HepG2 (cell line): ENCODE measurements at regions not wholly inside any gene's neighbourhood (a gene's known extent, or its start where the extent isn't known, plus 50 kb on each side); places are given as distances from the start of the nearest gene placed in this dataset.

Experiments used
- ATAC-seq: fragments of 200-7000 bp; cut with Tn5 transposase; 3 replicates; pipeline ENCODE4 v1.9.1; 2020; ENCODE audit warnings: mild to moderate bottlenecking, moderate library complexity
- BruUV-seq: library from RNA; stranded (reverse); fragments of 400-500 nt; replicated peaks from 2 replicates; lab custom pipeline; 2021; lab: Mats Ljungman, UMichigan
- CTCF ChIA-PET: fragments of 300-600 bp; formaldehyde crosslinking; extraction: SDS; loops from one replicate; lab custom pipeline; 2021; ENCODE audit warnings: low total read pairs, inconsistent platforms, low intra/inter-chr PET ratio; lab: Yijun Ruan, JAX
- POLR2A ChIA-PET: fragments of 350-600 bp; sonication (Branson Sonifier 250); formaldehyde crosslinking; loops from one replicate; lab custom pipeline; 2020; ENCODE audit warnings: antibody characterized with exemption, inconsistent platforms; lab: Yijun Ruan, JAX
- DNase-seq: peaks from one replicate; pipeline ENCODE4 v3.0.0-alpha.2; 2015; ENCODE audit warnings: low spot score
- FAIRE-seq: peaks from 3 replicates; lab custom pipeline; 2011; peaks lifted over from hg19 to GRCh38; lab: Jason Lieb, UNC
- H2AFZ ChIP-seq: one replicate; pipeline ENCODE4 v1.6.1; 2011; ENCODE audit warnings: low read length, inconsistent platforms
- H3K27ac ChIP-seq: fragments of 300-600 bp; 3 replicates; pipeline ENCODE4 v1.8.0; 2011; ENCODE audit warnings: mixed run types, mild to moderate bottlenecking, mixed read lengths, low read length, inconsistent platforms; ENCODE audit not compliant: insufficient read depth; ENCODE audit errors: extremely low read length
- H3K27me3 ChIP-seq, 2 experiments: fragments of 200-600 bp in 1 of 2; 2 replicates in 1 of 2; 3 replicates in 1 of 2; pipeline versions ENCODE4 v1.6.0 to v1.8.0; 2011; ENCODE audit warnings: low read length in 2 of 2, mild to moderate bottlenecking in 2 of 2, moderate library complexity in 2 of 2, inconsistent platforms in 1 of 2; ENCODE audit not compliant: insufficient read depth in 2 of 2, control insufficient read depth in 1 of 2
- H3K36me3 ChIP-seq, 2 experiments: fragments of 200-600 bp in 1 of 2; replicated peaks in 1 of 2; 2 replicates in 1 of 2; 3 replicates in 1 of 2; pipeline versions ENCODE4 v1.5.1 to v1.8.0; 2011; ENCODE audit warnings: low read length in 2 of 2, inconsistent platforms in 1 of 2; ENCODE audit not compliant: insufficient read depth in 2 of 2, control insufficient read depth in 1 of 2
- H3K4me1 ChIP-seq: 2 replicates; pipeline ENCODE4 v1.5.1; 2012; ENCODE audit warnings: low read length, inconsistent platforms; ENCODE audit not compliant: insufficient read depth
- H3K4me2 ChIP-seq: 2 replicates; pipeline ENCODE4 v1.6.0; 2011; ENCODE audit warnings: low read depth, low read length, inconsistent platforms
- H3K4me3 ChIP-seq, 3 experiments: fragments of 200-600 bp in 1 of 3; sonication (generic), shearing (Covaris generic) in 1 of 3; replicated peaks in 1 of 3; 2 replicates each; pipeline ENCODE4 v1.5.1; 2011 to 2016; ENCODE audit warnings: low read length in 3 of 3, inconsistent platforms in 2 of 3, low read depth in 2 of 3, mild to moderate bottlenecking in 2 of 3, control low read depth in 1 of 3, mixed read lengths in 1 of 3; ENCODE audit not compliant: insufficient read depth in 1 of 3
- H3K79me2 ChIP-seq: one replicate; pipeline ENCODE4 v1.6.1; 2011; ENCODE audit warnings: low read length, inconsistent platforms; ENCODE audit not compliant: insufficient read depth
- H3K9ac ChIP-seq: 2 replicates; pipeline ENCODE4 v1.6.0; 2011; ENCODE audit warnings: mild to moderate bottlenecking, low read depth, low read length, inconsistent platforms; ENCODE audit not compliant: insufficient read depth
- H3K9me3 ChIP-seq: 2 replicates; pipeline ENCODE4 v1.5.1; 2012; ENCODE audit warnings: mild to moderate bottlenecking, low read length
- H4K20me1 ChIP-seq: 2 replicates; pipeline ENCODE4 v1.6.0; 2011; ENCODE audit warnings: inconsistent platforms, mild to moderate bottlenecking, low read length, moderate library complexity; ENCODE audit not compliant: insufficient read depth
- CTCF ChIP-seq: sonication (generic); formaldehyde crosslinking; IDR thresholded peaks from 2 replicates; pipeline ENCODE4 v1.5.0; 2020; ENCODE audit warnings: mild to moderate bottlenecking, missing genetic modification reagents, moderate library complexity
- MAFK ChIP-seq, 2 experiments: IDR thresholded peaks in 1 of 2; conservative IDR thresholded peaks in 1 of 2; 2 replicates each; pipeline ENCODE4 v1.6.1; 2011; ENCODE audit warnings: improper control_type of control experiment in 2 of 2, low read length in 2 of 2
- MNT ChIP-seq: fragments of 450-650 bp; IDR thresholded peaks from 2 replicates; pipeline ENCODE4 v1.6.1; 2016
- ZSCAN25 ChIP-seq: sonication (generic); formaldehyde crosslinking; IDR thresholded peaks from 2 replicates; pipeline ENCODE4 v1.8.0; 2022; ENCODE audit warnings: mild to moderate bottlenecking, missing genetic modification reagents
- WGBS: methylation state at CpG from one replicate; pipeline ENCODE4 v1.1.6; 2017; ENCODE audit warnings: low lambda C conversion rate; 5-methylcytosine and 5-hydroxymethylcytosine counted together
- in situ Hi-C: cut with HindIII; loops from 2 replicates; pipeline ENCODE4 v1.10.0; 2017; ENCODE audit warnings: low pct_unique_long_range_greater_than_20kb; ENCODE audit not compliant: extremely low pct_ligation_motif_present
- intact Hi-C: fragments of 100-400 bp; cut with micrococcal nuclease; formaldehyde crosslinking; loops from one replicate; pipeline ENCODE4 v1.10.0; 2022; ENCODE audit not compliant: unreplicated experiment

DNA sequence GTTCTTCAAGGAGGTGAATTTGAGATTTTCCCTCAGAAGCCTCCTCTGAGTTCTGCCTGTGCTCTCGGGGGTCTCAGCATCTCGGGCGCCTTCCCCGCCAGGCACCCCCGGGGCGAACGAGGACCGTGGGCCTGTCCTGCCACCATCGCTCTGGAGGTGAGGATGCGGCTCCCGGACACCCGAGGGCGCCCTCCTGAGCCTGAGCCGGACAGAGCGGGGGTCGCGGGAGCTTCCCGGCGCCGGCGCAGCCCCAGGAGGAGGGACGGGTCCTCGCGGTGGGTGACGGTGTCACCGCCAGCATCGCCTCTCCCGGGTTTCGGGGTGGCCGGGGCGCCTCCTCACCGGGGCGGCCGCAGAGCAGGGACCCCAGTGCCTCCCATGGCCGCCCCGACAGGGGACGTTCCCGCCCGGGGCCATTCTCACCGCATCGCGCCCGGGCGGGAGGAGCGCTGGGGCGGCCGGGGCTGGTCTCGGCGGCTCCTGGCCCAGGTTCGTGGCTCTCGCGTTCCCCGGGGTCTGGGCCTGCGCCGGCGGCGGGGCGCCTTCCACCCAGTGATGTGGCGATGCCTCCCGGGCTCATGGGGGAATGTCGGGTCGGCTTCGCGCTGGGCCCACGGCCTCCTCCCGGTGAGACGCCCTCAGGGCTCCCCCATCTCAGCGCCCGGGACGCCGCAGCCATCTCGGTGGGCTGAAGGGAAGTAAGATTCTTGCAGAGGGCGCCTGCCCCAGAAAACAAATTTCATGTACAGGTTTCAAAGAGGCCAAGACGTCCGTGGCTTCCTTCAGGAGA, 210.5 kb downstream of the ERMARD start:
- no peaks in the 10 kb centered on the region for H3K36me3 ChIP-seq
- ChIA-PET POLR2A (no interaction called here), CTCF (no interaction called here)
- no peak overlapping the region for H3K4me2 ChIP-seq
- intact Hi-C loops, result no loop called here
- TF ChIP-seq ZSCAN25 (CRISPR knock-in tag) (no peak), CTCF (CRISPR knock-in tag) (peak; percentile 28)
- no peak overlapping the region for H3K27ac ChIP-seq
- FAIRE-seq, result no peak
- H3K4me1 ChIP-seq, result no peaks in the 10 kb centered on the region
- no peaks in the 10 kb centered on the region for H3K79me2 ChIP-seq
- no TSS peak for BruUV-seq
- H4K20me1 ChIP-seq, result no peaks in the 10 kb centered on the region
- no peak overlapping the region for H2AFZ ChIP-seq
- in situ Hi-C loops, result no loop called here
- H3K9me3 ChIP-seq, result no peaks in the 10 kb centered on the region
- peaks cover 4 to 71% of the 10 kb centered on the region in 2 experiments; a peak in 4 of 5 replicates for H3K27me3 ChIP-seq
- no peak overlapping the region for H3K4me3 ChIP-seq
- no peak overlapping the region for H3K9ac ChIP-seq
- DNase-seq, result no peak
- 79% methylated on average over 34 of the region's 75 CpGs for WGBS
- ATAC-seq, result 0 out of 3 replicates have a peak, but pooled peaks have one; percentile 11

- Histone ChIP-seq H4K20me1 (no peaks in the 10 kb centered on the region), H3K4me2 (no peak overlapping the region), H3K27me3 (peaks cover 3 to 63% of the 10 kb centered on the region in 2 experiments; a peak in 4 of 5 replicates), H3K9me3 (no peaks in the 10 kb centered on the region), H3K36me3 (no peaks in the 10 kb centered on the region), H3K79me2 (no peaks in the 10 kb centered on the region), H3K4me3 (no peak overlapping the region), H3K27ac (no peak overlapping the region), H3K9ac (no peak overlapping the region), H2AFZ (no peak overlapping the region), H3K4me1 (no peaks in the 10 kb centered on the region)
- CTCF ChIA-PET, result no interaction called here
- FAIRE-seq (no peak), ATAC-seq (peak; percentile 15; the same call in 1 of the 3 replicates), DNase-seq (no peak)
- peak; percentile 53 for TF ChIP-seq MNT
- no peak for TF ChIP-seq MAFK (conservative IDR thresholded peaks at IDR 0.05 in 1 of 2, IDR thresholded peaks at IDR 0.05 in 1 of 2; ENCODE audit: low read length in 2 of 2)
- POLR2A ChIA-PET, result no interaction called here
- in situ Hi-C loops, result no loop called here
- WGBS, result 45% methylated on average over 8 of the region's 12 CpGs
- no TSS peak for BruUV-seq
- intact Hi-C loops, result no loop called here
These were observed 209.6 kb downstream of the ERMARD start for GRCh38 chr6:169960886-169961611.
